GM19023 (cell line): ENCODE measurements at regions not wholly inside any gene's neighbourhood (a gene's known extent, or its start where the extent isn't known, plus 50 kb on each side); places are given as distances from the start of the nearest gene placed in this dataset.
A peak's percentile ranks its signal among the peaks of the same experiment; 100 is the strongest.

ENCODE experiments used
- ATAC-seq: cut with Tn5 transposase; IDR thresholded peaks from one replicate; pipeline ENCODE4 v1.9.1; 2021; ENCODE audit warnings: mild to moderate bottlenecking, moderate library complexity; ENCODE audit not compliant: unreplicated experiment

DNA sequence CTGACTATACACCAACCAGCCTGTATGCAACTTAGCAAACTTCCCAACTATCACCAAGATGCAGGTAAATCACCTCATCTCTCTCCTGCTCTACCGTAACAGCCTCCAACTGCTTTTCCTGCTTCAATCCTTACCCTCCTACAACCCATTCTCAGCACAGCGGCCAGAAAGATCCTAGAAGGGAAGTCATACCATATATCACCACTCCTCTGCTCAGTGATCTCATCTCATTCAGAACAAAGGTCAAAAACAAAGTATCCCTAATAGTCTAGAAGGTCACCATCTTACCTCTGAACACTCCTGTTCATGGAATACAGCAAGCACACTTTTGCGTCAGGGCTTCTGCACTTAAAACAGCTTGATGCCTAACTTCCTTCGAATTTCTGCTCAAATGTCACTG lies 62.2 kb upstream of the RNF38 start:
- no peak for ATAC-seq

DNA sequence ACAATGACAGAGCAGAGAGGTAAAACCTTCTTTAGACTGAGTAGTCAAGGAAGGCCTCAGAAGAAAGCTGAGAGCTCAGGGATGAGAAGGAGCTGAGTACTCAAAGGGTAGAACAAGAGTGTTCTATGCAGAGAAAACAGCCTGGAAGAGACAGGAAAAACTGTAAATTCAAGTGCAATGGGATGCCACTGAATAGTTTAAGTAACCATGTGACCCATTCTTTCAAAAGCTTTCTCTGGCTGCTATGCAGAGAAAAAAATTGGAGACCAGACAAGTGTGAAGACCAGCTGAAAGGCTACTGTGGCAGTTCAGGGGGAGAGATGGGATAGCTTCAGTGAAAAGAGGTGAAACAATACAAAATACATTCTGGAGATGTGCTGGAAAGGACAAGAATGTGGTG lies 61.3 kb upstream of the RNF38 start:
- ATAC-seq = no peak

DNA sequence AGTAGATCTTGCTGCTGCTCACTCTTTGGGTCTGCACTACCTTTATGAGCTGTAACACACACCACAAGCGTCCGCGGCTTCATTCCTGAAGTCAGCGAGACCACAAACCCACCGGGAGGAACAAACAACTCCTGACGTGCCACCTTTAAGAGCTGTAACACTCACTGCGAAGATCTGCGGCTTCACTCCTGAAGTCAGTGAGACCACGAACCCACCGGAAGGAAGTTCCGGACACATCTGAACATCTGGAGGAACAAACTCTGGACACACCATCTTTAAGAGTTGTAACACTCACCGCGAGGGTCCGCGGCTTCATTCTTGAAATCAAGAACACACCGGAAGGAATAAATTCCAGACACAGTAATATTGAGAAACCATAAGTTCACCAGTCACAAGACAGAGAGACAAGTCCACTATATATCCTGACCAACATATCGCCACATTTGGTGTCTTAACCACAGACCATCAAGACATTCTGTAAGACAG lies 58.4 kb upstream of the RNF38 start:
- ATAC-seq = peak; percentile 57

DNA sequence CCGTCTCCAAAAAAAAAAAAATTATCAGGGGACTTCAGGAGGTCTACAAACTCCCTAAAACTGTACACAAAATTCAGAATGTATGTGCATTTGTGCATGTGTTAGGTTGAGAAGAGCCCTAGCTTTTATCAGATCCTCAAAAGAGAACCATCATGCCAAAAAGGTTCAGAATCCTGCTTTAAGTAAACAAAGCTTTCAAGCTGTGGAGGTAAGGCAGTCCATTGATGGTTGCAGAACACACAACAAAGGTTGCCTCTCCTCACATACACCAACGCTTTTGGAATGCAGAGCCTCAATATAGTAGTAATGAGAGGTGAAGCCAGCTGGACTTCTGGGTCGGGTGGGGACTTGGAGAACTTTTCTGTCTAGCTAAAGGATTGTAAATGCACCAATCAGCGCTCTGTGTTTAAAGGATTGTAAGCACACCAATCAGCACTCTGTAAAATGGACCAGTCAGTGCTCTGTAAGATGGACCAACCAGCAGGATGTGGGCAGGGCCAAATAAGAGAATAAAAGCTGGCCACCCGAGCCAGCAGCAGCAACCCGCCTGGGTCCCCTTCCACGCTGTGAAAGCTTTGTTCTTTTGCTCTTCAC lies 57.9 kb upstream of the RNF38 start:
- no peak for ATAC-seq

DNA sequence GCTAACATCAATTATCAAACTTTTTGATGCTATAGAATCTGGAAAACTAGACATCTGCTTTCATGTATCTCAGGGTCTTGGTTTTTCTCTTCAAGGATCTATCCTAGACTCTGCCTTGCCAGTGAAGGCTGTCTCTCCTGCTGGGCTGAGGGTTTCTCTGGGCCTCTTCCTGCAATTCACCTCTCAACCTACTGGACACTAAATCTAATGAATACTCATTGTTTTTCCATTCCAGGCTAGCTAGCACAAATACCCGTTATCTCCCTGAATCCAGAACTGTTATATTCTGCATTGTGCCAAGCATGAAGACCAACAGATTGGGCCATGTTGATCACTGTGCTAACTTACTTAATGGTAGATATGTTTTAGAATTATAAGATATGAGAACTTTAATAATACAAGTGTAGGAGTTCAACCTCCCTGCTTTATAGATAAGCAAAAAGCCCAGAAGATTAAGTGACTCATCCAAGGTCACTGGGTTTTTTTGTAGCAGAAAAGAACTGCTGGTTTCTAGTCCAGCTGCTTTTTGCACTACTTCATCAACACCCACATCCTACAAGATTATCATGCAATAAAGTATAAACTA lies 56.5 kb upstream of the RNF38 start:
- ATAC-seq = no peak

DNA sequence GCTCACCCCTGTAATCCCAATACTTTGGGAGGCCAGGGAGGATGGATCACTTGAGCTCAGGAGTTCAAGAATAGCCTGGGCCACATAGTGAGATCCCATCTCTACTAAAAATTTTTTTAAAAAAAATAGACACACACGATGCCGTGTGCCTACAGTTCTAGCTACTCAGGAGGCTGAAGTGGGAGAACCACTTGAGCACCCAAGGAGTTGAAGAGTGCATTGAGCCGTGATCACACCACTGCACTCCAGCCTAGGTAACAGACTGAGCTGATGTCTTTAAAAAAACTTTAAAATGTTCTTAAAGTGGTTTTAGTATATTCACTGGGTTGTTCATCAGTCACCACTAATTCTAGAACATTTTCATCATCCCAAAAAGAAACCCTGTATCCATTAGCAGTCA lies 51.9 kb upstream of the RNF38 start:
- ATAC-seq = no peak

DNA sequence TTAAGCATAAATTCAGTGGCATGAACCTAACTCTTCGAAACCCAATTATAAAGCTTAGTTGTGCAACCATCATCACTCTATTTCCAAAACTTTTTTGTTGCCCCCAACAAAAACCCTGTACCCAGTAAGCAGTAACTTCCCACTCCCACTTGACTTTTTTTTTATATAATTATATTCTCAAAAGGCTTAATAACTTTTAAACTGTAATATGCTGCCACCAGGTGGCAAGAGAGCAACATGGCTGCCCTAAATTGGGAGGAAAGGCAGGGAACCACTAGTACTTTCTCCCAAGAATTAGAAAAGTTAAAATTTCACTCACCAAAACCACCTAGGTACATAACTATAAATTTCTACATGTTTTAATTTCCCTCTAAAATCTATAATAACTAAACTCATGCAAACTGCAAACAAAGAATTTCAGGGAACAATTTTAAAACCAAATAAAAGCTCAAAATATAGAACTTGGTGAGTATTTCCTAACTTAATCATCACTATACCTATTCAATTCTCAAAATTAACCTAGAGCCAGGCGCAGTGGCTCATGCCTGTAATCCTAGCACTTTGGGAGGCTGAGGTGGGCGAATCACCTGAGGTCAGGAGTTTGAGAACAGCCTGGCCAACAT lies 50.2 kb upstream of the RNF38 start:
- ATAC-seq = no peak
